RWPE2 (cell line): ENCODE measurements at regions not wholly inside any gene's neighbourhood (a gene's known extent, or its start where the extent isn't known, plus 50 kb on each side); places are given as distances from the start of the nearest gene placed in this dataset.

Experiments
- ATAC-seq: fragments of 200-7000 bp; cut with Tn5 transposase; 3 replicates; pipeline ENCODE4 v1.9.1; 2021; ENCODE audit warnings: low read depth
- DNase-seq: peaks from one replicate; pipeline ENCODE4 v3.0.0-alpha.2; 2020; ENCODE audit warnings: low spot score
- H3K27ac ChIP-seq: fragments of 450-650 bp; 2 replicates; pipeline ENCODE4 v1.5.1; 2017; ENCODE audit warnings: mild to moderate bottlenecking; ENCODE audit not compliant: poor library complexity, severe bottlenecking
- H3K27me3 ChIP-seq: fragments of 250-450 bp; sonication (Bioruptor Pico); 2 replicates; pipeline ENCODE4 v1.5.1; 2021; ENCODE audit warnings: mild to moderate bottlenecking, moderate library complexity; ENCODE audit not compliant: insufficient read depth, poor library complexity, severe bottlenecking
- H3K36me3 ChIP-seq: fragments of 250-450 bp; sonication (Bioruptor Pico); 2 replicates; pipeline ENCODE4 v1.5.1; 2020; ENCODE audit warnings: low read depth, mild to moderate bottlenecking, moderate library complexity
- H3K4me1 ChIP-seq: fragments of 250-450 bp; sonication (Bioruptor Pico); 2 replicates; pipeline ENCODE4 v1.5.1; 2021; ENCODE audit warnings: mild to moderate bottlenecking, moderate library complexity; ENCODE audit not compliant: insufficient read depth, poor library complexity, severe bottlenecking
- H3K4me3 ChIP-seq: fragments of 250-450 bp; sonication (Bioruptor Pico); 2 replicates; pipeline ENCODE4 v1.5.1; 2021; ENCODE audit warnings: mild to moderate bottlenecking, moderate library complexity; ENCODE audit not compliant: severe bottlenecking
- H3K9me3 ChIP-seq: fragments of 250-450 bp; sonication (Bioruptor Pico); 2 replicates; pipeline ENCODE4 v1.5.1; 2021; ENCODE audit warnings: mild to moderate bottlenecking, moderate library complexity; ENCODE audit not compliant: severe bottlenecking
- CTCF ChIP-seq: fragments of 450-650 bp; IDR thresholded peaks from one replicate; pipeline ENCODE4 v1.5.1; 2017; ENCODE audit warnings: mild to moderate bottlenecking, moderate library complexity; ENCODE audit not compliant: poor library complexity, severe bottlenecking

GRCh38 chr14:66426451-66426850 lies 59.7 kb upstream of the CCDC196 start:
- H3K4me1 ChIP-seq = no peaks in the 10 kb centered on the region
- no peaks in the 10 kb centered on the region for H3K36me3 ChIP-seq
- H3K9me3 ChIP-seq = no peaks in the 10 kb centered on the region
- no peak overlapping the region for H3K27ac ChIP-seq
- DNase-seq = no peak
- H3K4me3 ChIP-seq = no peak overlapping the region
- no peak for TF ChIP-seq CTCF
- ATAC-seq = no peak
- peaks cover 5% of the 10 kb centered on the region for H3K27me3 ChIP-seq

DNA sequence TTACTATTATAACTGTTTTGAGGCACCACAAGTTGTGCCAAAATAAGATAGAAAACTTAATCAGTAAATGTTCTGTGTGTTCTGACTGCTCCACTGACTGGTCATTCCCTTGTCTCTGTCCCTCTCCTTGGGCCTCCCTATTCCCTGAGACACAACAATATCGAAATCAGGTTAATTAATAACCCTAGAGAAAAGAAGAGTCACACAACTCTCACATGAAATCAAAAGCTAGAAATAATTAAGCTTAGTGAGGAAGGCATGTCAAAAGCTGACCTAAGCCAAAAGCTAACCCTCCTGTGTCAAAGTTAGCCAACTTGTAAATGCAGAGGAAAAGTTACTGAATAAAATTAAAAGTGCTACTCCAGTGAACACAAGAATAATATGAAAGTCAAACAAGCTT lies 53.8 kb upstream of the CCDC196 start:
- no peak overlapping the region for H3K4me3 ChIP-seq
- peaks cover 9% of the 10 kb centered on the region for H3K27me3 ChIP-seq
- no peaks in the 10 kb centered on the region for H3K9me3 ChIP-seq
- no peaks in the 10 kb centered on the region for H3K4me1 ChIP-seq
- H3K27ac ChIP-seq = no peak overlapping the region
- DNase-seq (no peak), ATAC-seq (no peak)
- no peak for TF ChIP-seq CTCF
- H3K36me3 ChIP-seq = no peaks in the 10 kb centered on the region

DNA sequence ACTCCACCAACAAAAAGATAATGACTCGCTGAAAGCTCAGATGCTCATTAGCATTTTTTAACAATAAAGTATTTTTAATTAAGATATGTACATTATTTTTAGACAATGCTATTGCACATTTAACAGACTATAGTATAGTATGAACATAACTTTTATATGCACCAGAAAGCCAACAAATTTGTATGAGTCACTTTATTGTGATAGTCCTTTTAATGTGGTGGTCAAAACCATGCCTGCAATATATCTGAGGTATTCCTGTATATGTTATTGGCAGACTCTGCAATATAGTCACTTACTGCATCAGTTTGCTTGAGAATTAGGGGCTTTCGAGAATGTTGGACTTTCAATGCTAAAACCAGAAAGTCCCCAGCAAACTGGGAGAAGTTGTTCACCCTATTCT lies 51.7 kb upstream of the CCDC196 start:
- Histone ChIP-seq H3K4me3 (no peak overlapping the region), H3K27ac (no peak overlapping the region), H3K36me3 (no peaks in the 10 kb centered on the region), H3K4me1 (no peaks in the 10 kb centered on the region), H3K9me3 (peaks cover 7% of the 10 kb centered on the region), H3K27me3 (peaks cover 9% of the 10 kb centered on the region)
- no peak for DNase-seq
- no peak for ATAC-seq
- no peak for TF ChIP-seq CTCF

GRCh38 chr14:66435683-66436082 lies 50.5 kb upstream of the CCDC196 start:
- H3K4me1 ChIP-seq = no peaks in the 10 kb centered on the region
- H3K9me3 ChIP-seq = peaks cover 14% of the 10 kb centered on the region
- ATAC-seq (no peak), DNase-seq (no peak)
- peaks cover 9% of the 10 kb centered on the region for H3K27me3 ChIP-seq
- TF ChIP-seq CTCF = no peak
- H3K4me3 ChIP-seq = no peak overlapping the region
- H3K27ac ChIP-seq = no peak overlapping the region
- no peaks in the 10 kb centered on the region for H3K36me3 ChIP-seq
